Smooth muscle cell of the brain vasculature (primary cell): ENCODE measurements at regions not wholly inside any gene's neighbourhood (a gene's known extent, or its start where the extent isn't known, plus 50 kb on each side); places are given as distances from the start of the nearest gene placed in this dataset.
A peak's percentile ranks its signal among the peaks of the same experiment; 100 is the strongest.

Experiments used
- DNase-seq: peaks from one replicate; pipeline ENCODE4 v3.0.0-alpha.2; 2012; ENCODE audit warnings: low read depth, low spot score

DNA sequence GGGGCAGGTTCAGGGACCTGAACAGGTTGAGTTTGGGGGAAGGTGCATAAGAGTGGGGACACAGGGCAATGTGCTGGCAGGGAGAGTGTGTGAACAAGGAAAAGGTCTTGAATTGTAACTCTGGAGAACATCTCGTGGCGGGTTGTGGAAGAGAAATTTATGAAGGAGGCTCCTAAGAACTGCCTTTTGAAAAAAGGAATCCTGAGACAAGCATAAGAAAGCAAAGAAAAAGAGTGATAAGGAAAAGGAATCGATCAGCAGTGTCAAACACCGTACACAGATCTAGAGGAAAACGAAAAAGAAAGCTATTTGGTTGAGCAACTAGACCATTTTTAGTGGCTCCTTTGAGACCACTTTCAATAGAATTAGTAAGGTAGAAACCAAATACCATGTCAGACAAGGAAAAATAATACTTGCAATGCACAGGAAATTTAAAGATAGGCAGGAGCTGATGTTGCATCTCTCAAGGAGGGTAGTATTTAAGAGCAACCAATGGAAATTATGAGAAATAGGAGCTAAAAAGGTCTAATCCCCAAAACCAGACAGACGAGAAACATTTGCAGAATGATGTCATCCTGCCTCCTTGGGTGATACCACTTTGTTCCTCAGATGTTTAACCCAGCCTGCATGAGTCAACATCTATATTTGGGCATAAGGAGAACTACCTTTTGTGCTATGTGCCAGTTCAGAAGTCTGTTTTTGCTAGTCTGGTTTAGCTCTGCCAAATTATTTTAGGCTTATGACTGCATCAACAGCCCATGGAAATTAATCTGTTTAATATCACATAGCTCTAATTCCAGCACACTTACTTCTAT, 64.5 kb upstream of the STK38L start:
- peak; percentile 44 for DNase-seq

- DNase-seq, result no peak
Measured at GRCh38 chr12:27180906-27181505, 63.1 kb upstream of the STK38L start.

- no peak for DNase-seq
Measured at GRCh38 chr12:27183342-27183741, 60.7 kb upstream of the STK38L start.

DNA sequence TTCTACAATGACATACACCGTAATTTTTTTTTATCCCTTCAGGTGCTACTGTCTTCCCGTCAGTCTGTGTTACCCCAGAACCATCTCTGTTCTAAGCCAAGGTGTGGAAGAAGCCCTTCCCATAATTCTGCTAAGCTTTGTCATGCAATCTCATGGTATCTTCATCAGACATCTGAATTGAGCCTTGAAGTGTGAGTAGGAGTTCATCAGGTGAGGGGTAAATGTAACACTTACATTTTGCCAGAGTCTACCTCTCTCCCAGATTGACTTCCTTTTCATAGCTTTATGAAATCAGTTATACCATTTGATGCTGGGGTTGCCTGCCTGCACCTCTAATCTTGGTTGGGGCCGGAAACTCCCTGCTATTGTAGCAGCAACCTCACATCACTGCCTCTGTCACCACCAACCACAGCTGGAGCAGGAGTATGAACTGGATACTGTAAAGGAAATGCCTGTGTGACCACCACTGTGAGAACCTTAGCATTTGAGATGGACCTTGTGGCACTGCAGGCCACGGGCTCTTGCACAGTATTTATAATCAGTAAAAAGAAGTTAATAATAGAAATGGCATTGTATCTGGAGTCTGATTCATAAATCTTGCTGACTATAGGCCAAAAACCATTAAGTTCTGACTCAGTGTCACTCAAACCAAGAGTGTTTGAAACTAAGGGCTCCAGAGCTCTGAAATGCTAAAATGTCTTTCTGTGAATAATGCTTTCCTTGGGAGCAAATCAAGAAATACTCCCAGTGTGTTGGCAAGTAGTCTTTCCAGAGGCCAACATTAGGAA, 58.7 kb upstream of the STK38L start:
- DNase-seq, result no peak

DNA sequence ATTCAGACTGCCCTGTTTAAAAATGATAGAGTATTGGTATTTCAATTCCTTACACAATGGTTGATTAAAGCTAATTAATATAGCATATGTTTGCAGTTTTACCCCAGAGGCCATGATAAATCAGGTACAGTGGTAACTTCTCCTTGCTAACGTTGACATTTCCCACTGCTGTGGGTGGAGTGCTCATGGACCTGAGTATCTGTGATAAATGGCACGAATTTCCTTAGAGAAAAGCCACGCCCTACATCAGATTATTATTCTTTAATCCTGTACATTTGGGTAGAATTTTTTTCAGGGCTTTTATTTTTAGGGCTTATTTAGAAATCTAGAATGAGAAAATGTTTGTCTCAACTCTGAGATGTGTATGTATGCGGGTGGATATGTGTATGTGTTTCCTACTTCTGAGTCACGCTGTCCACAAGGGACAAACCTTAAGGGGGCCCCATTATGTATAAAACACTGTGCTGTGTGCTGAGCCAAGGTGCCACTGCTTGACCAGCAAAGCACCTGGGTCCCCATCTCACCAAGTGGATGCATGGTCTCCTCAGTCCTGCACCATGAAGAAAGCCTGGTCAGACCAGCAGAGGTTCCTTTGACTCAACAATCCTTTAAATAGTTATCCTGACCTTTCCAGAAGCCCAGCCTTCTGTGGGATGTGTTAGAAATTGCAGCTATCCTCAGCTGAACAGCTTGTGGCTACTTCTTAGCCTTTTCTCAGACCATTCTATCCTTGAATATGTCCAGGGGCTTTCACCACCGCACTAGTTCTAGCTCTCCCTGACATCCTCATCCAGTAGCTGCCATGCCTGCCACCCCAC, 57.9 kb upstream of the STK38L start:
- no peak for DNase-seq

DNA sequence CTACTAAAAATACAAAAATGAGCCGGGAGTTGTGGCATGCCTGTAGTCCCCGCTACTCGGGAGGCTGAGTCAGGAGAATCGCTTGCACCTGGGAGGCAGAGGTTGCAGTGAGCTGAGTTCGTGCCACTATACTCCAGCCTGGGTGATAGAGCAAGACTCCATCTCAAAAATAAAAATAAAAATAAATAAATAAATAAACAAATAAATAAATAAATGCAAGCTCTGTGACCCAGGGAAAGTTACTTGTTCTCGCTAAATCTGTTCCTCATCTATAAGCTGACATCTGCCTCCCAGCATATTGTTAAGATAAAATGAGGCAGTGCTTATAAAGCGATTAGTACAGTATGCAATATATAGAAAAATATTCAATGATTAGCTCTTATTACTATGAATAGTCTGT, 56.4 kb upstream of the STK38L start:
- no peak for DNase-seq

DNA sequence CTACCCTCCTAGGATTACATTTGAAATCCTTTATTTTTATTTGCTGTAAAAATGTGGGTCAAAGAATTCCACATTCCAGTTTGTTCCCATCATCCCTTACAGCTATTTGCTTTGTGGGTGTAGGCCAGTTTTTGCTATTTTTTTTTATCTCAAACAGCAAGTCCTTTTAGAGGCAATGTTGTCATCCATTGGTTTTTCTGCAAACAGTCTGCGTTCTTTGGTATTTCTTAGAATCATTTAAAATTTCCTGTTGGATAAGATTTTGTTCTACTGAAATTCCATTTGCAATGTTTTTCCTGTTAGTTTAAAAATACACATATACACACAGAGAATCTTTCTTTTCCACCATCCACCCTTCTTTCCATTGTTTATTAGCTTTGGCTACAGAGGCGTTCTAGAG, 53.3 kb upstream of the STK38L start:
- no peak for DNase-seq

DNA sequence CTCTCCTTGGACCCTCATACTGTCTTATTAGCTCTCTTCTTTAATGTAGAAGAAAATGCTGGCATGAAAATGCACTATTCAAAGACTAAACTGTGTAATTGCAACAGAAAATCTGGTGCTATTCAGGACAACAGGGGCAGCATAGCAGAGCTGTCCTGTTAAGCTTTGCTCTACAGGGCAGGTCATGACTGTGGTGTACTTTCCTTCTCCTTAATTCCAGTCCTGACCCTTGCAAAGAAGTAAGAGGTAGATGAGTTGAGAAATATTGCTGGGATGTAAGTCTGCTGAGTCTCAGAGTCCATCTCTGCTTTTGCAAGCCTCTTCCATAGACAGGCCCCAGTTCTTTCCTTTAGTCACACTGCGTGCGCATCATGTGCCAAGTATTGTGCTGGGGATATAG, 52.6 kb upstream of the STK38L start:
- DNase-seq, result no peak

DNA sequence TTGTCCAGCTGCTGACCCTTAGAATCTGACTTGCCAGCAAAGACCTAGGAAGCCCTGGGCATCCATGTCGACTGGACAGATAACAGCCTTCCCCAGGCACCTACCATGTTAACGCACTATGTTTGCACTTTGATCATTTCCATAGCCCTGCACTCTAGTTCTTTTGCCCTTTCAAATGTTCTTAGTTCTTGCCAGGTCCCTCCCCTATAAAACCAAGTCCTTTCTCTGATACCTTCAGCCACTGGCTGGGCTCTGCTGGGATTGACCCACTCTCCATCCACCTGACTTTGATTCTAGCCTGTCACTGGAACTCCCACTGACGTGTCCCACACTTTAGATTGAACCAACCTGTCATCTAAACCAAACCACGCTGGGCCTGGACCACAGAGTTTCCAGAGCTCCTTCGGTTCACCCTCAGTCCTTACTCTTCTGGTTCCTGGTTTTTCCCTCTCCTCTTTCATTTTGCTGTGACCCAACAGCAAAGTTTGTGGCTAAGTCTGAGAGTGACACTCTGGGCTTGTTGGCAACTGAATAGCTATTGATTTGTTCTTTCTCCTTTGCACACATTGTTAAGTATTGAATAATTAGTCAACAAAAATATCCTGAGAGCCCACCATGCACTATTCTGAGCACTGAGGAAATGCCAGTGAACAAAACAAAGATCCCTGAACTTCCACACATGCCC, 51.8 kb upstream of the STK38L start:
- no peak for DNase-seq

- no peak for DNase-seq
Measured at GRCh38 chr12:27193106-27193505, 51.0 kb upstream of the STK38L start.

DNA sequence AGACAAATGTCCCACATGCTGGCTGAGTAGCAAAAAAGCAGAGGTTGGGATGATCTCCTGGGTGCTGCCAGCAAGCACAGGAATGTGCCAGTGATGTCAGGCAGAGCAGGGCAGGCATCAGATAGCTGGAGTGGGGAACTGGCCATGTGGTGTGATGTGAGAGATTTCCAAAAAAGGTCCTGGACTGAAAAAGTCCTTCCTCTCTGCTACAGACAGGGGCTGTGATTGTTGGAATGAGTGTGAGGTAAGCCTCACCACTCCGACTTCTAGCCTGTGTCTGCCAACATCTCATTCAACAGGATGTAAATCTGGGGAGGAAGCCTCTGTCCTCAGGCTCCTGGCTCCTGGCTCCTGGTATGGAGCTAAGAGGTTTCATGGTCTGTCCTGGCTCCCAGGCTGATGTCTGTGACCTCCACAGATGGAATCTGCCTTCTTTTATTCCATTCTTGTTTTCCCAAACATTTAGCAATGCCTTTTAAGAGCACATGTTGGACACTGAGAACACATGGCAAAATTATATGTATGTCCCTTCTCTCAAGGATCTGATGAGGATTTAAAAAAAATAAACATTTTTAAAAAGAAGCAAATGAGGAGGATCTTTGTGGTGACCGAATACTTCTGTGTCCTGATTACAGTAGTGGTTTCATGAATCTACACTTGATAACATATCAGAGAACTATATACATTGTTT, 50.1 kb upstream of the STK38L start:
- no peak for DNase-seq
